Endothelial cell (in vitro differentiated cells): ENCODE measurements at regions not wholly inside any gene's neighbourhood (a gene's known extent, or its start where the extent isn't known, plus 50 kb on each side); places are given as distances from the start of the nearest gene placed in this dataset.

Experiments
- DNase-seq: peaks from one replicate; pipeline ENCODE4 v3.0.0; 2021; ENCODE audit warnings: low spot score
- H3K27ac Mint-ChIP-seq: one replicate; pipeline ENCODE4 v1.8.0; 2021; ENCODE audit warnings: mixed read lengths, inconsistent platforms; ENCODE audit not compliant: unreplicated experiment
- H3K27me3 Mint-ChIP-seq: one replicate; pipeline ENCODE4 v1.8.0; 2021; ENCODE audit warnings: mild to moderate bottlenecking, moderate library complexity, mixed read lengths, inconsistent platforms; ENCODE audit not compliant: unreplicated experiment
- H3K36me3 Mint-ChIP-seq: one replicate; pipeline ENCODE4 v1.8.0; 2021; ENCODE audit warnings: mild to moderate bottlenecking, low read depth, mixed read lengths, inconsistent platforms; ENCODE audit not compliant: unreplicated experiment
- H3K4me1 Mint-ChIP-seq: one replicate; pipeline ENCODE4 v1.8.0; 2021; ENCODE audit warnings: mild to moderate bottlenecking, mixed read lengths, inconsistent platforms; ENCODE audit not compliant: unreplicated experiment
- H3K4me3 Mint-ChIP-seq: one replicate; pipeline ENCODE4 v1.8.0; 2021; ENCODE audit warnings: mild to moderate bottlenecking, mixed read lengths, inconsistent platforms; ENCODE audit not compliant: unreplicated experiment
- H3K9me3 Mint-ChIP-seq: one replicate; pipeline ENCODE4 v1.8.0; 2021; ENCODE audit warnings: mixed read lengths, inconsistent platforms; ENCODE audit not compliant: unreplicated experiment
- TF ChIP-seq, protein P1 (sequence below): fragments of 200-600 bp; sonication (generic); IDR thresholded peaks from one replicate; pipeline ENCODE4 v1.5.0; 2021; ENCODE audit warnings: antibody characterized with exemption; ENCODE audit not compliant: unreplicated experiment

DNA sequence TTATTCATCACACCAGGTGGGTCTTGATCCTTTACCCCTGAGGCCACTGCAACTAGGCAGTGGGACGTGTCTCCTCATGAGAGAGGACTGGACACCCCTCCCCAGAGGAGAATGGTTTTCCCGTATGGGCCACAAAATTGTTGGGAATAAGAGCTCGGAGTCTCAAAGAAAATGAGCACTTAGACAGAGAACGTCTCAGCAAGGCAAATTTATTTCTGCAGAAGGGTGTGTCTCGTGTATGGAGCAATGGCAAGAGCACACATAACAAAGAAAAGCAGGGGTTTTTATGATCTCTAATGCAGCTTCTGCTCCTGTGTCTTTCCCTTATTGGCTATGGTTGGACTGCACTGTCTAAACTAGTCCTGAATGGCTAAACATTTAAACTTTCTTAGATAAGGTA lies 803.5 kb downstream of the PLOD2 start:
- Mint-ChIP-seq H3K36me3 (peaks cover 4% of the 10 kb centered on the region), H3K27me3 (no peaks in the 10 kb centered on the region), H3K4me3 (no peak overlapping the region), H3K9me3 (peaks cover 7% of the 10 kb centered on the region), H3K4me1 (no peaks in the 10 kb centered on the region), H3K27ac (no peak overlapping the region)
- DNase-seq, result no peak
- TF ChIP-seq, protein P1, sequence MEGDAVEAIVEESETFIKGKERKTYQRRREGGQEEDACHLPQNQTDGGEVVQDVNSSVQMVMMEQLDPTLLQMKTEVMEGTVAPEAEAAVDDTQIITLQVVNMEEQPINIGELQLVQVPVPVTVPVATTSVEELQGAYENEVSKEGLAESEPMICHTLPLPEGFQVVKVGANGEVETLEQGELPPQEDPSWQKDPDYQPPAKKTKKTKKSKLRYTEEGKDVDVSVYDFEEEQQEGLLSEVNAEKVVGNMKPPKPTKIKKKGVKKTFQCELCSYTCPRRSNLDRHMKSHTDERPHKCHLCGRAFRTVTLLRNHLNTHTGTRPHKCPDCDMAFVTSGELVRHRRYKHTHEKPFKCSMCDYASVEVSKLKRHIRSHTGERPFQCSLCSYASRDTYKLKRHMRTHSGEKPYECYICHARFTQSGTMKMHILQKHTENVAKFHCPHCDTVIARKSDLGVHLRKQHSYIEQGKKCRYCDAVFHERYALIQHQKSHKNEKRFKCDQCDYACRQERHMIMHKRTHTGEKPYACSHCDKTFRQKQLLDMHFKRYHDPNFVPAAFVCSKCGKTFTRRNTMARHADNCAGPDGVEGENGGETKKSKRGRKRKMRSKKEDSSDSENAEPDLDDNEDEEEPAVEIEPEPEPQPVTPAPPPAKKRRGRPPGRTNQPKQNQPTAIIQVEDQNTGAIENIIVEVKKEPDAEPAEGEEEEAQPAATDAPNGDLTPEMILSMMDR, result no peak

DNA sequence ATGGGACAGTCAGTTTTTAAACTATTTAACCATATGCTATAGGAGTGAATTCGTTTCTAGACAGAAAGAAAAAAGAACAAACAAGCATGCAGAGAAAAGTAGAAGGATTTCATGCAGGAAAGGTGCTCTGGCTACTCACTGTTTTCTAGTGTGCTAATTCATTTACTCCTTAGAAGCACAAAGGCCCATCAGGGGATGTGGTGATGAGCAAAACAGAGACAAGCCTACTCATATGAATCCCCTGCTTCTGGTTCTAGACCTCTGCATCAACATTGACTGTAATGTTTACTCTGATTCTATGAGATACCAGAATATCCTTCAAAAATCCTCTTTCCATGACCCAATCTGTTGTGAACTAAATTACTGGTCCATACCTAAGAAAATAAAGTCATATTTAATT lies 801.9 kb downstream of the PLOD2 start:
- Mint-ChIP-seq H3K27ac (no peak overlapping the region), H3K27me3 (no peaks in the 10 kb centered on the region), H3K36me3 (peaks cover 3% of the 10 kb centered on the region), H3K9me3 (peaks cover 3% of the 10 kb centered on the region), H3K4me3 (no peak overlapping the region), H3K4me1 (no peaks in the 10 kb centered on the region)
- no peak for DNase-seq
- TF ChIP-seq, protein P1, result no peak

DNA sequence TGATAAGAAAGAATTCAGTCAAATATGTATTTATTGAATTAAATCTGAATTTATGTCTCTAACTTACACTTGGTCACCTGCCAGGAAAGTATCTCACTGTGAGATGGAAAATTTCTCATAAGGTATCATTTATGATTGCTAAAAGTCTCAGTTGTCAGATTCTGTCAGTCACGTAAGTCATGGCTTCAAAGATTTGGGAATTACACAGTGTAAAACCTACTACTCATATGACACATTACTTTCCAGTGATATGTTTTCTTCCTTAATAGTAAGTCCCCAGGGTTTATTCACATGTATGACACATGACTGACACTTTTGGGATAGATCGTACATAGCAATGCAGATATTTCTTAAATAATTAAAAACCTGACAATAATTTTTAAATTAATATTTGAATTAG lies 792.2 kb downstream of the PLOD2 start:
- H3K4me3 Mint-ChIP-seq, result no peak overlapping the region
- no peak for DNase-seq
- H3K27ac Mint-ChIP-seq, result no peak overlapping the region
- no peaks in the 10 kb centered on the region for H3K27me3 Mint-ChIP-seq
- no peaks in the 10 kb centered on the region for H3K9me3 Mint-ChIP-seq
- TF ChIP-seq, protein P1, result no peak
- no peaks in the 10 kb centered on the region for H3K36me3 Mint-ChIP-seq
- H3K4me1 Mint-ChIP-seq, result peaks cover 2% of the 10 kb centered on the region

DNA sequence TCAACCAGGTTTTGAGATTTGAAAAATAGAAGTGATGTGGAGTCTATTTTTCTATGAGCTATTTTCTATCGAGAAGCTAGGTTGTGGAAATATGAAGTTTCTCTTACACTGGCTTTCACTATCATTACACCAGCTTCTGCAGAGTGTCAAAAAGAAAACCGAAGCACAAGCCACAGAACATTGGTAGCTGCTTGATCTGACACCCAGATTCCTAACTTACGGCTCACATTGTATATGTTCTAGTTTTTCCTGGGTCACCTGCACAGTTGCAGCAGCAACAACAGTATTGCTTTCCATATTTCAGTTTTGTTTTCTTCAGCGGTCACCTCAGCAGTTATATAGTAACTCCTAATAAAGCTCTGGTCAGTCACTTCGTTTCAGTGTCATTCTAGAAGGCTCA lies 790.1 kb downstream of the PLOD2 start:
- no peak overlapping the region for H3K27ac Mint-ChIP-seq
- DNase-seq, result no peak
- no peak overlapping the region for H3K4me3 Mint-ChIP-seq
- H3K36me3 Mint-ChIP-seq, result no peaks in the 10 kb centered on the region
- H3K27me3 Mint-ChIP-seq, result no peaks in the 10 kb centered on the region
- H3K9me3 Mint-ChIP-seq, result no peaks in the 10 kb centered on the region
- peaks cover 2% of the 10 kb centered on the region for H3K4me1 Mint-ChIP-seq
- TF ChIP-seq, protein P1, result no peak

DNA sequence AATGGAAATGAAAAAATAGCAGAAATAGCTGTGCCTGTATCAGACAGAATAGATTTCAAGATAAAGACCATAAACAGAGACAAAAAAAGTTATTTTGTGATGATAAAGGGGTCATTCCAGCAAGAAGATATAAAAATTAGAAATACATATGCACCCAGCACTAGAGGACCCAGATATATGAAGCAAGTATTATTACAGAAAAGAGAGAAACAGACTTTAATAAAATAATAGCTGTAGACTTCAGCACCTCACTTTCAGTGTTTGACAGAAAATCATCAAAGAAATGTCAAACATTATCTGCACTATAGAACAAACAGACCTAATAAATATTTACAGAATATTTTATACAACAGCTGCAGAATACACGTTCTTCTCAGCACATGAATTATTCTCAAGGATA lies 783.7 kb downstream of the PLOD2 start:
- H3K27ac Mint-ChIP-seq, result no peak overlapping the region
- H3K36me3 Mint-ChIP-seq, result no peaks in the 10 kb centered on the region
- DNase-seq, result no peak
- H3K4me1 Mint-ChIP-seq, result no peaks in the 10 kb centered on the region
- TF ChIP-seq, protein P1, result no peak
- no peaks in the 10 kb centered on the region for H3K9me3 Mint-ChIP-seq
- no peak overlapping the region for H3K4me3 Mint-ChIP-seq
- no peaks in the 10 kb centered on the region for H3K27me3 Mint-ChIP-seq
